ENCODE measurements at regions not wholly inside any gene's neighbourhood (a gene's known extent, or its start where the extent isn't known, plus 50 kb on each side); places are given as distances from the start of the nearest gene placed in this dataset.

DNA sequence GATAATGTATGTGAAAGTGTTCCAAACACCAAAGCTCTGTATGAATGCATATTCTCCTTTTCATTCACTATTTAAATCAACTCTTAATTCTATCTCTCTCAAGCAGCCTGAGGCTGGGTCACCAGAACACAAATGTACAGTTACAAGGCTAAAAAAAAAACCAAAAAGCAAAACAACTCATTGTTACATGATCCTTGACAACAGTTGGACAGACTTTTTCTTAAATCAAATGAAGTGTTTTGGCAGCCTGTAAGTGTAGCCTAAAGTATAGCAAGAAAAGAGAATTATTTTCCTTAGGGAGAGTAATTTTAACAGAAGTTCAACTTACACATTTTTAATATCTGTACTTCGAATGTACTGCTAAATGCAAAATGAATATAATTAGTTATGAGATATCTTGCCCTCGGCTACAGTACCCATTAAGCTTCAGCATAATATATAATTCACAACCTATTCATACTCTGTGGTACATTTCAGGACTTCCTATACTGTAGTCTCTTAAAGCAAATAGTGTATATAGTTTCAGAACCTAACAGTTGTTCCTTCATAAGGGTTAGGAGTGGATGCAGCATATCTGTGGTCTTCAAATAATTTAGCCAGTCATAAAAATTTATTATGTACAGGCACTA is 214.0 kb upstream of the BTG1 start:
- H3K27ac ChIP-seq, result no peak overlapping the region
- TF ChIP-seq, protein P1, sequence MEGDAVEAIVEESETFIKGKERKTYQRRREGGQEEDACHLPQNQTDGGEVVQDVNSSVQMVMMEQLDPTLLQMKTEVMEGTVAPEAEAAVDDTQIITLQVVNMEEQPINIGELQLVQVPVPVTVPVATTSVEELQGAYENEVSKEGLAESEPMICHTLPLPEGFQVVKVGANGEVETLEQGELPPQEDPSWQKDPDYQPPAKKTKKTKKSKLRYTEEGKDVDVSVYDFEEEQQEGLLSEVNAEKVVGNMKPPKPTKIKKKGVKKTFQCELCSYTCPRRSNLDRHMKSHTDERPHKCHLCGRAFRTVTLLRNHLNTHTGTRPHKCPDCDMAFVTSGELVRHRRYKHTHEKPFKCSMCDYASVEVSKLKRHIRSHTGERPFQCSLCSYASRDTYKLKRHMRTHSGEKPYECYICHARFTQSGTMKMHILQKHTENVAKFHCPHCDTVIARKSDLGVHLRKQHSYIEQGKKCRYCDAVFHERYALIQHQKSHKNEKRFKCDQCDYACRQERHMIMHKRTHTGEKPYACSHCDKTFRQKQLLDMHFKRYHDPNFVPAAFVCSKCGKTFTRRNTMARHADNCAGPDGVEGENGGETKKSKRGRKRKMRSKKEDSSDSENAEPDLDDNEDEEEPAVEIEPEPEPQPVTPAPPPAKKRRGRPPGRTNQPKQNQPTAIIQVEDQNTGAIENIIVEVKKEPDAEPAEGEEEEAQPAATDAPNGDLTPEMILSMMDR (conservative IDR thresholded peaks at IDR 0.05), result no peak
- no peak for TF ChIP-seq ZFX (IDR thresholded peaks at IDR 0.05)

DNA sequence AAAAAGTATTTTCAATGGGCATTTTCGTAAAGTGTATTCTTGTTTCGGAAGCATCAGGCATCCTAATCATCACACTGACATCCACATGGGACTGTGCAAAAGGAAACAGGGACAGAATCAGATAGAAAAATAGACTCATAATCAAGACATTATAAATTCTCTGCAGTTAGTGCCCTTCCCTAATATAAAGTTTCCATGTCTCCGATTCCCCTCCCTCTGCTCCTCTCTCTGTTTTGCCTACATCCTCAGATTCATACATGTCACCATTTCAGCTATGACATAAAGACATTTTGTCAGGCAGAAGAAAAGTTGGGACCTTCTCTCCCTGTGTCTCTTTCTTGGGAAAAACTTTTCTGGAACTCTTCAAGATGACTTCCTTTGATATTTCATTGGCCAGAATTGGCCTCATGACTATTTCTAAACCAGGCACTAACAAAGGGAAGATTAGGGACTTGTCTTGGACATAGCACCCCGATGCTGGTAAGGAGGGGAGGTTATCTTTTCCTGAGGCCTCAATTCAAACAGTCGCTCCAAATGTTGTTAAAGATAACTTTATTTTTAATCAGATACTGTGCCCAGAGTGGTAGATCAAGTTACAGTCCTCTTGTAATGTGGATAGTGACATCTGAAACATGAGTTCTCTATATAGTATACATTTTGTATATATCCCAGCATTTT is 212.1 kb upstream of the BTG1 start:
- H3K27ac ChIP-seq, result no peak overlapping the region
- TF ChIP-seq, protein P1 (conservative IDR thresholded peaks at IDR 0.05), result no peak
- no peak for TF ChIP-seq ZFX (IDR thresholded peaks at IDR 0.05)

DNA sequence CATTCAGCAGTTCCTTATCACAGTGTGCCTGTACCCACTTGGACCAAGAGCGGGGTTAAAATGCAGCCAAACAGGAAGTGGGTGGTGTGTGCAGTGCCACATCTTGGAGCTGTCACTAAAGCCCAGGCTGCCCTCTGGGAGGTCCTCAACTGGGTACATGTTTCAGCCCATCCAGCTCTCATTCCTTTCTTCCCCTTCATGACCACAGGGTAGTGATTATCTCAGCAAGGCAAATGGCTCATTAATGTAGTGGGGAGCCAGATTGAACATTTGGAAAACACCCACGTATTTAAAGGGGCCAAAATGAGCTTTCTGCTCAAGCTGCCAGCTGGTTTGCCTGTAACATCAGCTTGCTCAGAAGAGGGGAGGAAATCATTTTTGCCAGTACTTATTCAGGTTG is 210.8 kb upstream of the BTG1 start:
- TF ChIP-seq, protein P1 (conservative IDR thresholded peaks at IDR 0.05), result no peak
- TF ChIP-seq ZFX (IDR thresholded peaks at IDR 0.05), result no peak
- H3K27ac ChIP-seq, result no peak overlapping the region

DNA sequence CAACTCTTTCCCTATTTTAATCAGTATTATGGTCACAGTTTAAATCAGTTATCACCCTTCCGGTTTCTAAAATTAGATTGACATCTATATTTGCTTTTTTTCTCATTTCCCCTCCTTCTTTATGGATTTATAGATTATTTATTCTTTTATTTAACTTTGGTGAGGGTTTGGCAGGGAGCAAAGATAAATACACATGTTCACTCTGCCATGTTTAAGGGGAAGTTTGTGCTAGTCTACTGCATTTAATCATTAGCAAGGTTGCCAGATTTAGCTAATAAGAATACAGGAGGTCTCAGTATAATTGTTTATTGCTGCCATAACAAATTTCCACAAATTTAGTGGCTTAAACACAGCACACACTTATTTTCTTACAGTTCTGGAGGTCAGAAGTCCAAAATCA is 204.0 kb upstream of the BTG1 start:
- no peak for TF ChIP-seq ZFX (IDR thresholded peaks at IDR 0.05)
- TF ChIP-seq, protein P1 (conservative IDR thresholded peaks at IDR 0.05), result no peak
- H3K27ac ChIP-seq, result no peak overlapping the region

DNA sequence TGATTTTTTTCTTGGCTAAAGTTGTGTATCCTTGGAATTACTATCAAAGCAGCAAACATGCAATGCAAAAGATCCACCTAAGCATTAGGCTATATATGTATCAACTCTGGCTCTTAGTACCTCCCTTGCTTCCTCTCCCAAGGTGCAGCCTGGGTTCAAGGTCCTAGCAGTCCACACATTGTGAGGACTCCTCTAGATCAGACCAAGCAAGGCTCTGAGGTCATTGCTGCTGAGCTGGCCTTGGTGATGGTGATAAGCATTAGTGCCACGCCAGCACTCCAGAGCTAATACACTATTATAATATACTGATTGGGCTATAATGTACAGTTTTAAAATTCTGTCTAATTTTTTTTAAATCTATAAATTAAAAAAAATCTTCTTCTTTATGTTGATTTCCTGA is 196.9 kb upstream of the BTG1 start:
- TF ChIP-seq, protein P1 (conservative IDR thresholded peaks at IDR 0.05), result no peak

DNA sequence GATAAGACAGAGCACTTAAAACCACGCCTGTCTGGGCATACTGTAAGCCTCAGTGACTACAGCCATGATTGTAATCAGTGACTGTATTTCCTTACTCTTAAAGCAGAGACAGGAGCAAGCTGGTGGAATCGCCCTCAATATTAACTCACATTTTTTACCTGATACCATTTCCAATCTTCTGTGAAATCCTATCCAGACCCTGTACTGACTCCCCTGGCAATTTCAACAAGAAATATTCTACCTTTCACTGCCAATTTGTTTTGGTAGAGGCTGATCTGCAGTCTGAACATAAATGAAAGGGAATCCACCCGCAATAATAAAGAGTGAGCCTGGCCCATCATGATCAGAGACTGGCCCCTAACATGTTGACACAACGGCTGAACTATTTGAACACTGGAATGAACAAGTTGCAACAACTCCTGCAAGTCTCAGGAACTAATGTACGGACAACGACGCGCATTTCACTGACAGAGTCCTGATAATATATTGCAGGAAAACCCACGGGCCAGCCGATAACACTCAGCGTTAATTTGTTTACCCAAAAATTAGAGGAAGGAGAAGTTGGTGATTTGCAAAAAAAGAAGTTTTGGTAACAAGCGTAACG is 195.5 kb upstream of the BTG1 start:
- H3K27ac ChIP-seq, result no peak overlapping the region

More for the DNA sequence above, 196.9 kb upstream of the BTG1 start:
- no peak overlapping the region for H3K27ac ChIP-seq

More for the DNA sequence above, 195.5 kb upstream of the BTG1 start:
- TF ChIP-seq ZFX (IDR thresholded peaks at IDR 0.05), result no peak
- TF ChIP-seq, protein P1 (conservative IDR thresholded peaks at IDR 0.05), result no peak
